HG03342 (cell line): ENCODE measurements at regions not wholly inside any gene's neighbourhood (a gene's known extent, or its start where the extent isn't known, plus 50 kb on each side); places are given as distances from the start of the nearest gene placed in this dataset.
"Not testable (repeated sequence)": the region's sequence is repeated elsewhere in the genome, so short reads cannot be mapped to it uniquely, and the experiment has no call there.

ENCODE experiments used
- ATAC-seq: cut with Tn5 transposase; IDR thresholded peaks from one replicate; pipeline ENCODE4 v1.9.1; 2021; ENCODE audit warnings: mild to moderate bottlenecking, moderate library complexity; ENCODE audit not compliant: unreplicated experiment

GRCh38 chr5:152456815-152457443 is 51.9 kb upstream of the NMUR2 start:
- ATAC-seq = peak; percentile 58

DNA sequence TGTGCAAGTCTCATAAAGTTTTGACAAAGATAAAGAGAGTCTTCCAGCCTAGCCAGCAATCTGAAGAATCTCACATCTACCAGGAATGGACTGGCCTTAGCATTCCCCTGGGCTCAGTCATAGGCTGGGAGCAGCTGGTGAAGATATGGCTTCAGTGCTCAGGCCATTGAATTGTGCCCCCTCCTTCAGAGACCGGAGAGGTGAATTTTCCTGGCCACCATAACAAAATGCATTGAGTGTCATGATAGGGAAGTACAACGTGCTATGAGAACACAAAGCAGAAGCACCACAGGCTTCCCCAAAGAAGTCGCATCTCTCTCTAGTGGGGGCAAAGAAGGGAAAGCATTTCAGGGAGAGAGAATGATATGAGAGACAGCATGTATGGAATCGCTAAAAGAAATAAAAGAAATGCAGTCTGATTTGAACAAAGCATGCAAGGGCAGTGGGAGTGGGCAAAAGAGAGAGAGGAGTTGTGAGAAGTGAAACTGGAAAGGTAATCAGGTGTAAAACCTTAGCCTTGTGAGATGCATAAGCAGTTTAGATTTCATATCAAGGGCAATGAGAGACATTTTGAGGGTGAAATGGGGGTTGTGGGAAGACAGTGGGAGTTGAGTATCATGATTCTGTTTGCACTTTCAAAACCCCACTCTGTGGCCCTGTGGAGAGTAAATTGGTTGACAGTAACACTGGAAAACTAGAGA is 57.1 kb upstream of the NMUR2 start:
- peak; percentile 95 for ATAC-seq

DNA sequence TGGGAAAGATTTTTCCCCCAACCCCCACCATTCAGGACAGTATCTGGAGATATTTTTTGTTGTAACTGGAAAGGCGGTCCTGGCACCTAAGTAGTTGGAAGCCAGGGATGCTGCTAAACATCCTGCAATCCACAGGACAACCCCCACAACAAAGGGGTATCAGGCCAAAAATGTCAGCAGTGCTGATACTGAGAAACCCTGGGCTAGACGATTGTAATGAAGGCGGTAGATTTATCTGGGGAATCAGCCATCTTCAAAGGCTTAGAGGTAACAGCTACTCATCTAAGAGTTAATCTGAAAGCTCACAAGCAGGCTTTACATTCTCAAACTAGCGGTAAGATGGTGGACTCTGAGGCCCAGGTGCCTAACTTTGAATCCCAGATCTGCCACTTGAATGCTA is 59.0 kb upstream of the NMUR2 start:
- ATAC-seq = no peak

DNA sequence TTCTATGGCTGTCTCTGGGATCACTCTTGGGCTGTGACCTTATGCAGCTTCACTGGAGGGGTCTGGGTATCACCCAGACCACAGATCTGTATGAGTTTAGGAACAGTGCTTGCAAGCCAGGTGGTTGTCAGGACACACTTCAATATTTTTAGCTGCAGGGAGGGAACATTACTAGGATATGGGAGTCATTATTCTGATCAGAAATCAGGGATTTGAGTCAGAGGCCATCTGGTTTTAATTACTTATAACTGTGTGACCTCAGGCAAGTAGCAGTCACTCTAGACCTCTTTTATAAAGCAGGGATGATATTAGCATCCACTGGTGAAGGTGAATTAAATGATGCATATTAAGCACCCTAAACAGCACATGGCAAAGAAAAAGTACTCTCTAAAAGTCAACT is 60.1 kb upstream of the NMUR2 start:
- ATAC-seq = no peak

GRCh38 chr5:152466085-152466745 is 61.1 kb upstream of the NMUR2 start:
- no peak for ATAC-seq

DNA sequence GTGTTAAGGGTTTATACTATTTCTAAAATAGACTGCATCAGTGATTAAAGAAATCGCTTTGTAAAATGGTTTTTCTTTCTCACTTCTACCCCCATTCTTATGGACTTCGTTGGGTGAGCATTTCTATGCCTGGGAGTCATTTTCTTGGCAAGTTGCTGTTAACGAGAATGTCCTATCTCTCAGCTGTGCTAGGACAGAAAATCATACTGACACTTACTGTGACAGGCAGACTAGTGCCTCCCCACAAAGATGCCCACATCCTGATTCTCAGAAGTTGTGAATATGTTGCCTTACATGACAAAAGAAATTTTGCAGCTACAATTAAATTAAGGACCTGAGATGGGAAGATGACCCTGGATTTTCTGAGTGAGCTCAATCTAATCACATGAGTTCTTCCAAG is 65.1 kb upstream of the NMUR2 start:
- ATAC-seq = no peak

DNA sequence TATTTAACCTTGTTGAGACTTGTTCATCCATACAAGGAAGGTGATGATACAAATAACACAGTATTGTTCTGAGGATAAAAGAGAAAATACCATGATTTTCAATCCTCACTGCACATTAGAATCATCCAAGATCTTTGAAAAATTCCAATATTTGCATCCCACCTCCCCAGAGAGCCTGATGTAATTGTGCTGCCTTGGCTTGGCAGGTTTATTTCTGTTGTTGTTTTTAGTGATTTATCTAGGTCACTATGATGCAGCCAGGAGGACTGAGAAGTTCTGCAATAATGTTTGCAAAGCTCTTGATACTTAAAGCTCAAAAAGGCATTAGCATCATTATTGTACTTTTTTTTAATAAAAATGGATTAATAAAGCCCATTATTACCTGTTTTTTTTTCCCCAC is 67.0 kb upstream of the NMUR2 start:
- ATAC-seq = no peak

- ATAC-seq = no peak
Measured at GRCh38 chr5:152474961-152475360, 69.9 kb upstream of the NMUR2 start.

DNA sequence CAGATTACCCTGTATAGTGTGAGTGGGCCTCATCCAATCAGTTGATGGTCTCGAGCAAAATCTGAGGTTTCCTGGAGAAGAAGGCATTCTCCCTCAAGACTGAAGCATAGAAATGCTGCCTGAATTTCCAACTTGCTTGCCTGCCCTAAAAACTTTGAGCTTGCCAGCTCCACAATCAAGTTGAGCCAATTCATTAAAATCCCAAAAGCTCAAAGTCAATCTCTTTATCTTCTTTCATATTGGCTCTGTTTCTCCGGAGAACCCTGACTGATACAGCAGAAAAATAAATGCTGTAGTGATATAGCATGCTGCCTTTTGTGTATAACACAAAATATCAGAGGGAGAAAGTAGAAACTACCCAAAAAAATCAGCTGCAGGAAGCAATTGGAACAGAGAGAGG is 72.5 kb upstream of the NMUR2 start:
- no peak for ATAC-seq

- not testable (repeated sequence) for ATAC-seq
Measured at GRCh38 chr5:152479866-152480265, 74.8 kb upstream of the NMUR2 start.

DNA sequence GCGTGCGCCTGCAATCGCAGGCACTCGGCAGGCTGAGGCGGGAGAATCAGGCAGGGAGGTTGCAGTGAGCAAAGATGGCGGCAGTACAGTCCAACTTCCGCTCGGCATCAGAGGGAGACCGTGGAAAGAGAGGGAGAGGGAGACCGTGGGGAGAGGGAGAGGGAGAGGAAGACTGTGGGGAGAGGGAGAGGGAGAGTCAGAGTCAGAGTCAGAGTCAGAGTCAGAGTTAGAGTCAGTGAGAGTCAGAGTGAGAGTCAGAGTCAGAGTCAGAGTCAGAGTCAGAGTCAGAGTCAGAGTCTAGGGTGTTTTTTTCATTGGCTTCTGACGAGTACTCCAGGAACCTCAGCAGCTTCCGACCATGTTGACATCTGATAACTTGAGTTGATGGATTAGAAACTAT is 75.6 kb upstream of the NMUR2 start:
- ATAC-seq = peak; percentile 95

DNA sequence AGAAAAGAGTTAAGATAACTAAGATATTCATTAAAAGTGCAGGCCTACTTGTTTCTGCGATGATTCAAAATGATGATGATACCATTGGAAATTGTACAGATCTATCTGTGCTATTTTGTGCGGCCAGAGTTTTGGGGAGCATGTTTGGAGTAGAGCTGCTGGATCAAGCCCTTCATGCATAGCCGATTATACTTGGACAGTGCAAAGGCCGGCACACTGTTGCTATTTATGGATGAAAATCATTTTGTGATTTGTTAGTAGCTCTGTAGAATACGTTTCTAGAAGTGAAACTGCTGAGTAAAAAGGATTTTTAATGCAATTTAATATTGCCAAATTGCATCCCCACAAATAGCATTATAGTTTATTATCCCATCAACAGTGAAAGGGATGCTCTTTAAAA is 82.1 kb upstream of the NMUR2 start:
- no peak for ATAC-seq

GRCh38 chr5:152488869-152489268 is 83.8 kb upstream of the NMUR2 start:
- no peak for ATAC-seq

DNA sequence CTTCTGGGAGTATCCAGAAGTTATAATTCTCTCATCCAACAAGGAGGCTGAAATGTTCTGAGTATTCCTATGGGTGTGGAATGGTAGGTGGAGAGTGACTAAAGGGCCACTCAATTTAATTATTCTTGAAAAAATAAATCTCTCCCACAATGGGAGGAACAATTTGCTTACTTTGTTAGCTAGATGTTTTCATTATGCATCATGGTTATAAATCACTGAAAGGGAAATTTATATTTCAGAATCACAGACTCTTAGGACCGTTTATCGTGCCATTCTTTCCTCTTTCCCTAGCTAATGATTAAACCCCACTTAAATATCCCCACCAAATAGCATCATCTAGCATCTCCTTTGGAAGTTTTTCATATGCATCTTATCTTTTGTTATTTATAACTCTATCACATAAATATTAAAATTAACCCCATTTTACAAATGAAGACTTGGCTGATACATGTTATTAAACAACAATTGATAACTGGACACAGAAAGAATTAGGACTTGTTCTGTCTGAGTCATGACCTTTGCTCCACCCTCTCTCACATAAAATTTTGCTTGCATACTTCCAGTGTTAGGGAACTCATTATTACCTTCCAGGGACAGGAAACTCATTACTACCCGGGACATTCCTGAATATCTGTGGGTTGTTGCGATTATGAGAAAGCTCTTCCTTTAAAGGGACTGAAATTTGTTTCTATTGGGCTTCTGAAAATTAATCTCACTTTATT is 94.9 kb upstream of the NMUR2 start:
- no peak for ATAC-seq

GRCh38 chr5:152501294-152501693 is 96.2 kb upstream of the NMUR2 start:
- ATAC-seq = no peak

DNA sequence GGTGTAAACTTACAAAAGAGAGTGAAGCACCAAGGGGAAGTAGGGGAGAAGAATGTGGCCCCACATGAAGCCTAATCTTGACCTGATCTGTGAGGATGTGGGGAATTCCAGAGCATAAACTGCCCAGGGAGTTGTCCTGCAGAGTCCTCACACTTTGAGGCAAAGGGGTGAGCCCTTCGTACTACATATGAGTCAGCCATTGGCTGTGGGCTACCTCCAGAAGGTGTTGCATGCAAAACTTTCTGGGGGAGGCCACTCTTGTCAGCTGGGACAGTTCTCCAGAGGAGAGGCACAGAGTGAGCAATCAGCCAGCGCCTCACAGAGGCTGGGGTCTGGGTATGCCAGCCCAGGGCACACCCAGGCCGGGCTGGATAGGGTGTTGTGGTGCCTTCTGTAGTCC is 98.1 kb upstream of the NMUR2 start:
- ATAC-seq = no peak

GRCh38 chr5:152505442-152506042 is 100.5 kb upstream of the NMUR2 start:
- peak; percentile 94 for ATAC-seq

- ATAC-seq = no peak
Measured at GRCh38 chr5:152511120-152511519, 106.0 kb upstream of the NMUR2 start.

- ATAC-seq = no peak
Measured at GRCh38 chr5:152511531-152512132, 106.6 kb upstream of the NMUR2 start.

GRCh38 chr5:152514827-152515397 is 109.8 kb upstream of the NMUR2 start:
- ATAC-seq = peak; percentile 58
